ENCODE measurements at regions not wholly inside any gene's neighbourhood (a gene's known extent, or its start where the extent isn't known, plus 50 kb on each side); places are given as distances from the start of the nearest gene placed in this dataset.
A peak's percentile ranks its signal among the peaks of the same experiment; 100 is the strongest.

DNA sequence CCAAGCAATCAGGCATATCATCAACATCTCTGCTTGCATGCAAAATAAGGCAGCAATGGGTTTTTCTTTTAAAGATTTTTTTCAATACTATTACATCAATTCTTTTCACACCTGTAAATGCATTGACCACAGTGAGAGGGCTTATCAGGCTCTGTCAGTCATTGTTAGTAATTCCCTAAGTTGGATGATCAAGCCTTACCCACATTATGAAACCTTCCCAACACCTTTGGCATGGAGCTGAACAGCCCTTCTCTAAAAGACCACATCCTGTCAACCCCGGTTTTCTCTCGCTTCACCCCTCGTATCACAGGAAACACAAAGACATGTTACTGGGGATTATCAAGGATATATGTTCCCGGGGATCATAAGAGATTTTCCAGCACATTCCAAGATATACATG, 135.2 kb upstream of the SLC24A5 start:
- DNase-seq (no peak), ATAC-seq (ENCODE audit: insufficient read depth, low FRiP score) (no peak)
- Histone ChIP-seq H3K27ac (ENCODE audit: low read depth in 1 of 2, low read length in 1 of 2) (no peak overlapping the region), H3K9me3 (ENCODE audit: control insufficient read depth in 4 of 4, insufficient read depth in 3 of 4, low read length in 3 of 4) (no peaks in the 10 kb centered on the region), H3K4me3 (no peak overlapping the region), H3K36me3 (ENCODE audit: control insufficient read depth in 4 of 4, insufficient read depth in 4 of 4, low read length in 4 of 4) (no peaks in the 10 kb centered on the region), H3K9ac (ENCODE audit: insufficient read depth in 1 of 2, low read length in 2 of 2) (no peak overlapping the region), H3K4me1 (ENCODE audit: control insufficient read depth in 5 of 5, insufficient read depth in 5 of 5, low read length in 5 of 5) (peaks cover 0 to 6% (median 0%) of the 10 kb centered on the region in 5 donors), H3K27me3 (ENCODE audit: control insufficient read depth in 3 of 3, insufficient read depth in 3 of 3, low read length in 2 of 3) (no peaks in the 10 kb centered on the region)
- TF ChIP-seq, protein P1, sequence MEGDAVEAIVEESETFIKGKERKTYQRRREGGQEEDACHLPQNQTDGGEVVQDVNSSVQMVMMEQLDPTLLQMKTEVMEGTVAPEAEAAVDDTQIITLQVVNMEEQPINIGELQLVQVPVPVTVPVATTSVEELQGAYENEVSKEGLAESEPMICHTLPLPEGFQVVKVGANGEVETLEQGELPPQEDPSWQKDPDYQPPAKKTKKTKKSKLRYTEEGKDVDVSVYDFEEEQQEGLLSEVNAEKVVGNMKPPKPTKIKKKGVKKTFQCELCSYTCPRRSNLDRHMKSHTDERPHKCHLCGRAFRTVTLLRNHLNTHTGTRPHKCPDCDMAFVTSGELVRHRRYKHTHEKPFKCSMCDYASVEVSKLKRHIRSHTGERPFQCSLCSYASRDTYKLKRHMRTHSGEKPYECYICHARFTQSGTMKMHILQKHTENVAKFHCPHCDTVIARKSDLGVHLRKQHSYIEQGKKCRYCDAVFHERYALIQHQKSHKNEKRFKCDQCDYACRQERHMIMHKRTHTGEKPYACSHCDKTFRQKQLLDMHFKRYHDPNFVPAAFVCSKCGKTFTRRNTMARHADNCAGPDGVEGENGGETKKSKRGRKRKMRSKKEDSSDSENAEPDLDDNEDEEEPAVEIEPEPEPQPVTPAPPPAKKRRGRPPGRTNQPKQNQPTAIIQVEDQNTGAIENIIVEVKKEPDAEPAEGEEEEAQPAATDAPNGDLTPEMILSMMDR (IDR thresholded peaks at IDR 0.05; ENCODE audit: control extremely low read depth, extremely low read depth), result no peak
- WGBS, 2 donors, result 43 to 56% methylated on average over 4 of the region's 4 CpGs

DNA sequence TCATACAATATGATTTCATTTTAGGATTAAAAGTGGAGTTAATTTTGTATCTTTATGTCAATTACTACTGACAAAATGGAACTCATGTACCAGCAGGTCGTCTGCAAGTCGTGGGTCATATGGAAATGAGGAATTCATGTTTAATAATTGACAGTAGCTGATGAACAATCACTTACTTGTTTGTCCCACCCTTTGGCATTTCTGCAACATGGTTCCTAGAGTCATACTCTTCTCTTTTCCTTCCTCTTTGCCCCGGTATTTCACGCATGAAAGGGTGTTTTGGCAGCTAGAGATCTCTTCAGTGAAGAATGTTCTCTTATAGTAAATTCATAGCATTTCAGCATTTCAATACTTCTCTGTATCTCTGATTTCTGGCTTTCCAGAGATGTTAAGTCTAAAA, 133.3 kb upstream of the SLC24A5 start:
- H3K27ac ChIP-seq (ENCODE audit: low read depth in 1 of 2, low read length in 1 of 2), result no peak overlapping the region
- no peak overlapping the region for H3K9ac ChIP-seq (ENCODE audit: insufficient read depth in 1 of 2, low read length in 2 of 2)
- no peaks in the 10 kb centered on the region for H3K36me3 ChIP-seq (ENCODE audit: control insufficient read depth in 4 of 4, insufficient read depth in 4 of 4, low read length in 4 of 4)
- WGBS, 2 donors, result 35 to 53% methylated on average over 4 of the region's 4 CpGs
- no peak overlapping the region for H3K4me3 ChIP-seq
- ATAC-seq (ENCODE audit: insufficient read depth, low FRiP score) (no peak), DNase-seq (no peak)
- H3K9me3 ChIP-seq (ENCODE audit: control insufficient read depth in 4 of 4, insufficient read depth in 3 of 4, low read length in 3 of 4), result no peaks in the 10 kb centered on the region
- peaks cover 0 to 6% (median 0%) of the 10 kb centered on the region in 5 donors for H3K4me1 ChIP-seq (ENCODE audit: control insufficient read depth in 5 of 5, insufficient read depth in 5 of 5, low read length in 5 of 5)
- TF ChIP-seq, protein P1 (IDR thresholded peaks at IDR 0.05; ENCODE audit: control extremely low read depth, extremely low read depth), result no peak
- no peaks in the 10 kb centered on the region for H3K27me3 ChIP-seq (ENCODE audit: control insufficient read depth in 3 of 3, insufficient read depth in 3 of 3, low read length in 2 of 3)

DNA sequence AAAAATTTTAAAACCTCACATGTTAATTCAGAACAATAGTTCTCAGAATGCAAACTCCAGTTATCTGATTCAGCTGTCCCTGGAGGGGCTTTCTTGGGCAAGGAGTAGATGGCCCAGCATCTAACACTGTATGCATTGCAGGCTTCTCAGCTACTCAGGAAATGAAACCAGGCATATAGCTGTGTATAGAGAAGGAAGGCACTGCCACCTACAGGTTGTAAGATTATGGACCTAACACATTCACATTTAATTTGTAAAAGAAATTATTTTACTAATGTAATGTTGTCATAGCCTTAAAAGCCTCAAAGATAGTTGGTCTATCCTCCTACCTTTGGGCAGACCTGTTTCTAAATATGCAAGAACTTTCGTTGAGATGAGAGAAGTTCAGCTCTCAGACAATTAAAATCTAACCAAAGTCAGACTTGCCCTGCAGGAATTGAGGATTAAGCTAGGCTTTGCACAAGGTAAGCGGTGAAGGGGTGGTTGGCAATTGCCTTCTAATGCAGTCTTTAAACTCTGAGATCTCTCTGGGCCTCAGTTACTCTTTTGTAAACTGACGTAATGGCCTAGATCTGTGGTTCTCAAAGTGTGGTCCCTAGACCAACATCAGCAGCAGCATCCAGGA, 132.8 kb upstream of the SLC24A5 start:
- 60 to 62% methylated on average over 3 of the region's 3 CpGs for WGBS, 2 donors
- TF ChIP-seq, protein P1 (IDR thresholded peaks at IDR 0.05; ENCODE audit: control extremely low read depth, extremely low read depth), result peak; percentile 54
- no peak overlapping the region for H3K9ac ChIP-seq (ENCODE audit: insufficient read depth in 1 of 2, low read length in 2 of 2)
- no peaks in the 10 kb centered on the region for H3K9me3 ChIP-seq (ENCODE audit: control insufficient read depth in 4 of 4, insufficient read depth in 3 of 4, low read length in 3 of 4)
- peak; percentile 32 to 89 (median 86) for DNase-seq
- H3K4me3 ChIP-seq, result no peak overlapping the region
- no peaks in the 10 kb centered on the region for H3K36me3 ChIP-seq (ENCODE audit: control insufficient read depth in 4 of 4, insufficient read depth in 4 of 4, low read length in 4 of 4)
- ATAC-seq (ENCODE audit: insufficient read depth, low FRiP score), result peak; percentile 78
- H3K27me3 ChIP-seq (ENCODE audit: control insufficient read depth in 3 of 3, insufficient read depth in 3 of 3, low read length in 2 of 3), result no peaks in the 10 kb centered on the region
- H3K27ac ChIP-seq (ENCODE audit: low read depth in 1 of 2, low read length in 1 of 2), result no peak overlapping the region
- H3K4me1 ChIP-seq (ENCODE audit: control insufficient read depth in 5 of 5, insufficient read depth in 5 of 5, low read length in 5 of 5), result peaks cover 0 to 6% (median 0%) of the 10 kb centered on the region in 5 donors

DNA sequence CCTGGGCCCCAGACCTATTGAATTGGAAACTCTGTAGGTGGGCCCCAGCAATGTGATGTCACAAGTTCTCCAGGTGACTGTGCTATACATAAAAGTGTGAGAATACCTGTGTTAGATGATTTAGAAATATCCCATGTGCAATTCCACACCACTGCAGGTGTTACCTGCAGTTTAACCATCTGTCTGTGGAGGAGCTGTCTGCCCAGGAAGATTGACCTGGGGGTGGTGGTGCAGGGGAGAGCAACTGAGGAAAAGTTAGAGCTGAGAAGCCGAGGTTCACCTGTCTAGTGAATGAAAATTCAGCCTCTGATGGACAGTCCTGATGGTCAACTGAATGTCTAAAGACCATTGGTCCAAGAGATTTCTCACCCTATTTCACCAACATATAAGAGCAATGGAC, 132.2 kb upstream of the SLC24A5 start:
- TF ChIP-seq, protein P1 (IDR thresholded peaks at IDR 0.05; ENCODE audit: control extremely low read depth, extremely low read depth), result no peak
- DNase-seq (no peak), ATAC-seq (ENCODE audit: insufficient read depth, low FRiP score) (no peak)
- Histone ChIP-seq H3K27ac (ENCODE audit: low read depth in 1 of 2, low read length in 1 of 2) (no peak overlapping the region), H3K9me3 (ENCODE audit: control insufficient read depth in 4 of 4, insufficient read depth in 3 of 4, low read length in 3 of 4) (no peaks in the 10 kb centered on the region), H3K4me1 (ENCODE audit: control insufficient read depth in 5 of 5, insufficient read depth in 5 of 5, low read length in 5 of 5) (peaks cover 0 to 6% (median 0%) of the 10 kb centered on the region in 5 donors), H3K9ac (ENCODE audit: insufficient read depth in 1 of 2, low read length in 2 of 2) (no peak overlapping the region), H3K36me3 (ENCODE audit: control insufficient read depth in 4 of 4, insufficient read depth in 4 of 4, low read length in 4 of 4) (no peaks in the 10 kb centered on the region), H3K4me3 (no peak overlapping the region), H3K27me3 (ENCODE audit: control insufficient read depth in 3 of 3, insufficient read depth in 3 of 3, low read length in 2 of 3) (no peaks in the 10 kb centered on the region)
- WGBS, 2 donors, result 83 to 88% methylated on average over 1 of the region's 1 CpG

All from lung (tissue), 11 donors.